Liver (tissue), 8 donors: ENCODE measurements at regions not wholly inside any gene's neighbourhood (a gene's known extent, or its start where the extent isn't known, plus 50 kb on each side); places are given as distances from the start of the nearest gene placed in this dataset.

Experiments used
- DNase-seq: peaks from one replicate; pipeline ENCODE4 v3.0.0-alpha.2; 2017; ENCODE audit warnings: low spot score
- H3K27ac ChIP-seq, 2 donors: one replicate each; pipeline ENCODE4 v1.7.0; 2013; ENCODE audit warnings: inconsistent platforms in 2 of 2, low read length in 2 of 2, control low read depth in 1 of 2, low read depth in 1 of 2, mild to moderate bottlenecking in 1 of 2
- H3K27me3 ChIP-seq, 4 donors: one replicate each; pipeline versions ENCODE4 v1.6.1 to v1.7.0; 2013; ENCODE audit warnings: low read length in 3 of 4, inconsistent platforms in 1 of 4, mild to moderate bottlenecking in 1 of 4, moderate library complexity in 1 of 4; ENCODE audit not compliant: control insufficient read depth in 4 of 4, insufficient read depth in 4 of 4
- H3K36me3 ChIP-seq, 4 donors: one replicate each; pipeline versions ENCODE4 v1.6.1 to v1.7.0; 2013; ENCODE audit warnings: low read length in 3 of 4, mild to moderate bottlenecking in 3 of 4, low read depth in 1 of 4, moderate library complexity in 1 of 4; ENCODE audit not compliant: control insufficient read depth in 4 of 4, insufficient read depth in 3 of 4
- H3K4me1 ChIP-seq, 4 donors: one replicate each; pipeline versions ENCODE4 v1.6.1 to v1.7.0; 2013; ENCODE audit warnings: low read length in 3 of 4, mild to moderate bottlenecking in 3 of 4, moderate library complexity in 1 of 4; ENCODE audit not compliant: control insufficient read depth in 4 of 4, insufficient read depth in 4 of 4
- H3K4me3 ChIP-seq, 3 donors: one replicate each; pipeline versions ENCODE4 v1.6.1 to v1.7.0; 2013; ENCODE audit warnings: low read length in 3 of 3, control low read depth in 1 of 3, low read depth in 1 of 3, mild to moderate bottlenecking in 1 of 3
- H3K9ac ChIP-seq, 2 donors: one replicate each; pipeline ENCODE4 v1.7.0; 2013; ENCODE audit warnings: low read length in 2 of 2, mild to moderate bottlenecking in 2 of 2, moderate library complexity in 2 of 2, control low read depth in 1 of 2, low read depth in 1 of 2
- H3K9me3 ChIP-seq, 4 donors: one replicate each; pipeline versions ENCODE4 v1.6.1 to v1.7.0; 2013; ENCODE audit warnings: low read length in 3 of 4; ENCODE audit not compliant: control insufficient read depth in 4 of 4
- ATF3 ChIP-seq: IDR thresholded peaks from 2 replicates; pipeline ENCODE4 v1.6.1; 2016; ENCODE audit warnings: antibody characterized with exemption
- CTCF ChIP-seq: fragments of 150-350 bp; IDR thresholded peaks from 2 replicates; pipeline ENCODE4 v1.5.1; 2017; ENCODE audit warnings: improper control_type of control experiment, low read depth, low read length; ENCODE audit not compliant: missing input control
- EGR1 ChIP-seq, 2 donors: IDR thresholded peaks; 2 replicates each; pipeline ENCODE4 v1.6.1; 2016 to 2018; ENCODE audit warnings: antibody characterized with exemption in 2 of 2, low read depth in 2 of 2
- FOXA1 ChIP-seq: IDR thresholded peaks from 2 replicates; pipeline ENCODE4 v1.6.1; 2016; ENCODE audit warnings: antibody characterized with exemption
- FOXA2 ChIP-seq: IDR thresholded peaks from 2 replicates; pipeline ENCODE4 v1.6.1; 2016; ENCODE audit warnings: antibody characterized with exemption
- GABPA ChIP-seq, 2 donors: IDR thresholded peaks in 1 of 2; conservative IDR thresholded peaks in 1 of 2; 2 replicates each; pipeline ENCODE4 v1.6.1; 2016; ENCODE audit warnings: antibody characterized with exemption in 2 of 2, mild to moderate bottlenecking in 1 of 2, moderate library complexity in 1 of 2
- HNF4A ChIP-seq, 2 donors: conservative IDR thresholded peaks; 2 replicates each; pipeline ENCODE4 v1.6.1; 2016; ENCODE audit warnings: antibody characterized with exemption in 2 of 2, mild to moderate bottlenecking in 2 of 2
- HNF4G ChIP-seq: IDR thresholded peaks from 2 replicates; pipeline ENCODE4 v1.6.1; 2016; ENCODE audit warnings: antibody characterized with exemption
- JUND ChIP-seq, 2 donors: IDR thresholded peaks; 2 replicates each; pipeline ENCODE4 v1.6.1; 2016; ENCODE audit warnings: antibody characterized with exemption in 2 of 2
- MAX ChIP-seq: IDR thresholded peaks from 2 replicates; pipeline ENCODE4 v1.6.1; 2016; ENCODE audit warnings: antibody characterized with exemption
- NR2F2 ChIP-seq: IDR thresholded peaks from 2 replicates; pipeline ENCODE4 v1.6.1; 2016; ENCODE audit warnings: antibody characterized with exemption
- RAD21 ChIP-seq, 2 donors: IDR thresholded peaks; 2 replicates each; pipeline ENCODE4 v1.6.1; 2016; ENCODE audit warnings: antibody characterized with exemption in 2 of 2, mild to moderate bottlenecking in 2 of 2
- REST ChIP-seq: IDR thresholded peaks from 2 replicates; pipeline ENCODE4 v1.6.1; 2016; ENCODE audit warnings: antibody characterized with exemption, mild to moderate bottlenecking
- RXRA ChIP-seq, 2 donors: IDR thresholded peaks; 2 replicates each; pipeline ENCODE4 v1.6.1; 2017 to 2018; ENCODE audit warnings: antibody characterized with exemption in 2 of 2, mild to moderate bottlenecking in 1 of 2
- SP1 ChIP-seq: IDR thresholded peaks from 2 replicates; pipeline ENCODE4 v1.6.1; 2018; ENCODE audit warnings: antibody characterized with exemption, mild to moderate bottlenecking
- TAF1 ChIP-seq: conservative IDR thresholded peaks from 2 replicates; pipeline ENCODE4 v1.6.1; 2016; ENCODE audit warnings: antibody characterized with exemption, mild to moderate bottlenecking
- YY1 ChIP-seq: IDR thresholded peaks from 2 replicates; pipeline ENCODE4 v1.6.1; 2016; ENCODE audit warnings: antibody characterized with exemption, mild to moderate bottlenecking
- ZBTB33 ChIP-seq: IDR thresholded peaks from 2 replicates; pipeline ENCODE4 v1.6.1; 2016; ENCODE audit warnings: antibody characterized with exemption
- WGBS: extraction: QIAGEN DNeasy Blood & Tissue Kit; methylation state at CpG from one replicate; pipeline ENCODE4 v1.1.7; 2013; 5-methylcytosine and 5-hydroxymethylcytosine counted together
- donor health status: healthy.
- donor health status: healthy.
- donor health status: healthy.
- donor health status: healthy.
- donor health status: healthy.

DNA sequence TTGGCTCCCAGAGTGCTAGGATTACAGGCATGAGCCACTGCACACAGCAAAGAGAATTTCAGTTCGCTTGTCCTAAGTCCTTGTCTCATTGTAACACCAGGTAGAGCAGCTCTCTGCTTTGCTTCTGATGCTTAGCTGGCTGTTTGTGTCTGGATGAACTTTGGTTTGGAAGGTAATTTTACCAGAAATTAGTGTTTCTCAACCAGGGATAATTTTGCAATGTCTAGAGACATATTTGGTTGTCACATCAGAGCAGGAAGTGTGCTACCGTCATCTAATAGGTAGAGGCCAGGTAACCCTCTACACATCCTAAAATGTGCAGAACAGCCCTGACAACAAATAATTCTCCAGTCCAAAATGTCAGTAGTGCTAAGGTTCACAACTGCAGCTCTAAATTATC lies 108.8 kb downstream of the SNX18 start:
- Histone ChIP-seq H3K9me3 (no peaks in the 10 kb centered on the region), H3K9ac (no peak overlapping the region), H3K27ac (peak overlapping the region; percentile 82 to 91), H3K4me3 (no peak overlapping the region), H3K4me1 (peaks cover 6 to 48% (median 37%) of the 10 kb centered on the region in 4 donors), H3K27me3 (no peaks in the 10 kb centered on the region), H3K36me3 (no peaks in the 10 kb centered on the region)
- DNase-seq: no peak
- TF ChIP-seq YY1 (peak; percentile 65), REST (peak; percentile 89), CTCF (no peak), FOXA2 (peak; percentile 54), ATF3 (peak; percentile 54), EGR1 (IDR thresholded peaks at IDR 0.05; ENCODE audit: low read depth in 2 of 2) (peak; percentile 19 to 79), RXRA (IDR thresholded peaks at IDR 0.05) (peak; percentile 91 to 94), JUND (IDR thresholded peaks at IDR 0.05) (peak; percentile 71 to 81), HNF4A (conservative IDR thresholded peaks at IDR 0.05) (peak; percentile 87 to 90), FOXA1 (peak; percentile 46), SP1 (peak; percentile 96), MAX (peak; percentile 72), GABPA (IDR thresholded peaks at IDR 0.05 in 1 of 2, conservative IDR thresholded peaks at IDR 0.05 in 1 of 2) (peak in 1 of 2 donors; percentile 37), TAF1 (peak; percentile 86), ZBTB33 (no peak), HNF4G (peak; percentile 54), RAD21 (IDR thresholded peaks at IDR 0.05) (peak; percentile 63 to 71), NR2F2 (peak; percentile 29)
- 42% methylated on average over 2 of the region's 2 CpGs for WGBS
